Progenitor cell of endocrine pancreas (in vitro differentiated cells): ENCODE measurements at regions not wholly inside any gene's neighbourhood (a gene's known extent, or its start where the extent isn't known, plus 50 kb on each side); places are given as distances from the start of the nearest gene placed in this dataset.
"Not testable (repeated sequence)": the region's sequence is repeated elsewhere in the genome, so short reads cannot be mapped to it uniquely, and the experiment has no call there.

Source experiments
- DNase-seq: peaks from one replicate; pipeline ENCODE4 v3.0.0; 2021; ENCODE audit warnings: low spot score; ENCODE audit not compliant: unreplicated experiment
- H3K27ac Mint-ChIP-seq: 2 replicates; pipeline ENCODE4 v1.8.0; 2021; ENCODE audit warnings: mild to moderate bottlenecking, moderate library complexity, mixed read lengths
- H3K27me3 Mint-ChIP-seq: 2 replicates; pipeline ENCODE4 v1.8.0; 2021; ENCODE audit warnings: mixed read lengths
- H3K36me3 Mint-ChIP-seq: 2 replicates; pipeline ENCODE4 v1.8.0; 2022; ENCODE audit warnings: mixed read lengths; ENCODE audit not compliant: insufficient read depth
- H3K4me1 Mint-ChIP-seq: 2 replicates; pipeline ENCODE4 v1.8.0; 2021; ENCODE audit warnings: low read depth, mixed read lengths
- H3K4me3 Mint-ChIP-seq: 2 replicates; pipeline ENCODE4 v1.8.0; 2021; ENCODE audit warnings: low read depth, mild to moderate bottlenecking, moderate library complexity, mixed read lengths
- H3K9me3 Mint-ChIP-seq: 2 replicates; pipeline ENCODE4 v1.8.0; 2021; ENCODE audit warnings: low read depth, mixed read lengths
- TF ChIP-seq, protein P1 (sequence below): fragments of 200-600 bp; sonication (generic); IDR thresholded peaks from one replicate; pipeline ENCODE4 v1.5.0; 2021; ENCODE audit warnings: antibody characterized with exemption, mild to moderate bottlenecking; ENCODE audit not compliant: unreplicated experiment

DNA sequence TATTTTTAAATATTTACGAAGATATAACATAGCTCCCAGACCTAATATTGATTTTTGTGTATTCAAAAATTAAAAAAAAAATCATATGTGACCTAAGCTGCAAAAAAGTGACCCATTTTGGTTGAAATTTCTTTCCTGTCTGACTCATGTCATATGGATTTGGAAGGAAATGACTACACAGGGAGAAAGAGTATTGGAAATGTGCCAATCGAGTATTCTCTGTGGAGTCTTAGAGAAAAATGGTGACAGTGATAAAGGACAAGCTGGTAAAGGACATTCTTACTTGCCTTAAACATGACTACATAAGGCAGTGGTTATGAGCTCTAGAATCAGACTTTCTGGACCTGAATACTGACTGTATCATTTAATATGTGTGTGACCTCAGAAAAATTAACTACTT, 262.9 kb upstream of the PTPRD start:
- Mint-ChIP-seq H3K4me3 (no peak overlapping the region), H3K27ac (no peak overlapping the region)
- TF ChIP-seq, protein P1, sequence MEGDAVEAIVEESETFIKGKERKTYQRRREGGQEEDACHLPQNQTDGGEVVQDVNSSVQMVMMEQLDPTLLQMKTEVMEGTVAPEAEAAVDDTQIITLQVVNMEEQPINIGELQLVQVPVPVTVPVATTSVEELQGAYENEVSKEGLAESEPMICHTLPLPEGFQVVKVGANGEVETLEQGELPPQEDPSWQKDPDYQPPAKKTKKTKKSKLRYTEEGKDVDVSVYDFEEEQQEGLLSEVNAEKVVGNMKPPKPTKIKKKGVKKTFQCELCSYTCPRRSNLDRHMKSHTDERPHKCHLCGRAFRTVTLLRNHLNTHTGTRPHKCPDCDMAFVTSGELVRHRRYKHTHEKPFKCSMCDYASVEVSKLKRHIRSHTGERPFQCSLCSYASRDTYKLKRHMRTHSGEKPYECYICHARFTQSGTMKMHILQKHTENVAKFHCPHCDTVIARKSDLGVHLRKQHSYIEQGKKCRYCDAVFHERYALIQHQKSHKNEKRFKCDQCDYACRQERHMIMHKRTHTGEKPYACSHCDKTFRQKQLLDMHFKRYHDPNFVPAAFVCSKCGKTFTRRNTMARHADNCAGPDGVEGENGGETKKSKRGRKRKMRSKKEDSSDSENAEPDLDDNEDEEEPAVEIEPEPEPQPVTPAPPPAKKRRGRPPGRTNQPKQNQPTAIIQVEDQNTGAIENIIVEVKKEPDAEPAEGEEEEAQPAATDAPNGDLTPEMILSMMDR, result no peak

DNA sequence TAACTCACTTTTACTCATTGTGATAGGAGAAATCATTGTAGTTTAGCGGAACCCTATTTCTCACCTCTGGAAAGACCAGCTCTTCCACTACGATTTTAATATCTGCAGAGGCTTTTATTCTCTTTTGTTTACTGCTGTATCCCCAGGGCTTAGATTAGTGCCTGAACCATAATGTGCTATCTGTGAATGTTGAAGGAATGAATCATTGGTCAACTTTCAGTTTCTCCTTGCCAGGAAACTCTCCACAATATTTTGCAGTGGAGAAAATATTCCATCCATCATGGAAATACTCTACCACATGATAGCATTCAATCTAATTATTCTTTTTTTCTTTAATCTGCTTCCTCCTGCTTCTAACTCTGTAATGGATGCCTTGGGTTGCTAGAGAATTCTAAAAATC, 263.5 kb upstream of the PTPRD start:
- Mint-ChIP-seq H3K36me3 (no peaks in the 10 kb centered on the region), H3K27me3 (no peaks in the 10 kb centered on the region), H3K4me1 (peaks cover 4% of the 10 kb centered on the region), H3K4me3 (no peak overlapping the region), H3K9me3 (peaks cover 7% of the 10 kb centered on the region), H3K27ac (no peak overlapping the region)
- TF ChIP-seq, protein P1, result no peak
- no peak for DNase-seq

More for the DNA sequence above, 262.9 kb upstream of the PTPRD start:
- peaks cover 7% of the 10 kb centered on the region for H3K9me3 Mint-ChIP-seq
- H3K36me3 Mint-ChIP-seq, result no peaks in the 10 kb centered on the region
- no peak for DNase-seq
- H3K27me3 Mint-ChIP-seq, result no peaks in the 10 kb centered on the region
- H3K4me1 Mint-ChIP-seq, result peaks cover under 1% of the 10 kb centered on the region

DNA sequence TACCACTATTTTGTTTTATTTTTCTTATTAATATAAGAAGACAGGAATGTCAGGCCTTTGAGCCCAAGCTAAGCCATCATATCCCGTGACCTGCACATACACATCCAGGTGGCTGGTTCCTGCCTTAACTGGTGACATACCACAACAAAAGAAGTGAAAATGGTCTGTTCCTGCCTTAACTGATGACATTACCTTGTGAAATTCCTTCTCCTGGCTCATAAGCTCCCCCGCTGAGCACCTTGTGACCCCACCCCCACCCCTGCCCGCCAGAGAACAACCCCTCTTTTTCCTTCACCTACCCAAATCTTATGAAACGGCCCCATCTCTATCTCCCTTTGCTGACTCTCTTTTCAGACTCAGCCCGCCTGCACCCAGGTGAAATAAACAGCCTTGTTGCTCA, 277.5 kb upstream of the PTPRD start:
- H3K9me3 Mint-ChIP-seq, H3K27me3 Mint-ChIP-seq, H3K36me3 Mint-ChIP-seq, H3K4me1 Mint-ChIP-seq, H3K4me3 Mint-ChIP-seq, DNase-seq, H3K27ac Mint-ChIP-seq: not testable (repeated sequence)

DNA sequence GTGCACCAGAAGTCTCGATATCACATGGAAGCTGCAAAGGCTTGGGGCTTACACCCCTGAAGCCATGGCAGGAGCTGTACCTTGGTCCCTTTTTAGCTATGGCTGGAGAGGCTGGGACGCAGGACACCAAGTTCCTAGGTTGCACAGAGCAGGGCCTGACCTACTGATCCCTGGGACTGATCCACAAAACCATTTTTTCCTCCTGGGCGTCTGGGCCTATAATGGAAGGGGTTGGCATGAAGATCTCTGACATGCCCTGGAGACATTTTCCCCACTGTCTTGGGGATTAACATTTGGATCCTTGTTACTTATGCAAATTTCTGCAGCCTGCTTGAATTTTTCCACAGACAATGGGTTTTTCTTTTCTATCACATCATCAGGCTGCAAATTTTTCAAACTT, 286.7 kb upstream of the PTPRD start:
- TF ChIP-seq, protein P1, result no peak
- Mint-ChIP-seq H3K36me3 (no peaks in the 10 kb centered on the region), H3K9me3 (peaks cover 9% of the 10 kb centered on the region), H3K27ac (no peak overlapping the region), H3K4me1 (no peaks in the 10 kb centered on the region), H3K4me3 (no peak overlapping the region), H3K27me3 (no peaks in the 10 kb centered on the region)
- no peak for DNase-seq

DNA sequence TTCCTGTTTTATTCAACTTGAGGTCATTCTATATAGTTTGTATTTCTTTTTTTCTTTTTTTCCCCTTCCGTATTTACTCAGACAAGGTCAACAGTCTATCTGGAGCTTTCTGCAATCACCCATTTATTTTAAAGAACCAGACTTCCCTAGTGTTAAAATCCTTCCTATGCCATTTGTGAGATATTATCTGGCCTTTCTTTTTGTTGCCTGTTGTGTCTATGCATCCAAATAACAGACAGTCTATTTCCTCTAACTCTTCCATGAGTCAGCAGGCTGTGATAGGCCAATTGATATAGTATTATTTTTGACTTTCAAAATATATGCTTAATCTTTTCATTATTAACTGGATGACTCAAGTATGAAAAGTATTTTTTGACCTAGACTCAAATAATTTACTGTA, 291.2 kb upstream of the PTPRD start:
- H3K27ac Mint-ChIP-seq, result no peak overlapping the region
- TF ChIP-seq, protein P1, result no peak
- peaks cover 10% of the 10 kb centered on the region for H3K9me3 Mint-ChIP-seq
- no peak for DNase-seq
- H3K4me3 Mint-ChIP-seq, result no peak overlapping the region
- H3K27me3 Mint-ChIP-seq, result no peaks in the 10 kb centered on the region
- H3K4me1 Mint-ChIP-seq, result no peaks in the 10 kb centered on the region
- H3K36me3 Mint-ChIP-seq, result no peaks in the 10 kb centered on the region

DNA sequence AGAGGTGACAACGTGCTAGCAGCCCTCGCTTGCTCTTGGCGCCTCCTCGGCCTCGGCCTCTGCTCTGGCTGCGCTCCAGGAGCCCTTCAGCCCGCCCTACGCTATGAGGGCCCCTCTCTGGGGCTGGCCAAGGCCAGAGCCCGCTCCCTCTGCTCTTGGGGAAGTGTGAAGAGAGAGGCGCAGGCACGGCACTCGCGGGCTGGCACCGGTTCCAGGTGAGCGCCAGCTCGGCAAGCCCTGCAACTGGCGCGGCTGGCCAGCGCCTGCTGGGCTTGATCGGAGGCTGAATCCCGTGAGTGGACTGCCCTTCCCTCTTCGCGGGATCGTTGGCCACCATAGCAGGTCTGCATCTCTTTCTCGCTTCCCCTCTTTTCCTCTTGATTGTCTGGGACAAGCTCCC, 298.0 kb upstream of the PTPRD start:
- H3K4me1 Mint-ChIP-seq, result no peaks in the 10 kb centered on the region
- H3K27ac Mint-ChIP-seq, result no peak overlapping the region
- DNase-seq, result no peak
- peaks cover 8% of the 10 kb centered on the region for H3K9me3 Mint-ChIP-seq
- H3K36me3 Mint-ChIP-seq, result no peaks in the 10 kb centered on the region
- TF ChIP-seq, protein P1, result no peak
- no peak overlapping the region for H3K4me3 Mint-ChIP-seq
- no peaks in the 10 kb centered on the region for H3K27me3 Mint-ChIP-seq
